ENCODE measurements at regions not wholly inside any gene's neighbourhood (a gene's known extent, or its start where the extent isn't known, plus 50 kb on each side); places are given as distances from the start of the nearest gene placed in this dataset.

DNA sequence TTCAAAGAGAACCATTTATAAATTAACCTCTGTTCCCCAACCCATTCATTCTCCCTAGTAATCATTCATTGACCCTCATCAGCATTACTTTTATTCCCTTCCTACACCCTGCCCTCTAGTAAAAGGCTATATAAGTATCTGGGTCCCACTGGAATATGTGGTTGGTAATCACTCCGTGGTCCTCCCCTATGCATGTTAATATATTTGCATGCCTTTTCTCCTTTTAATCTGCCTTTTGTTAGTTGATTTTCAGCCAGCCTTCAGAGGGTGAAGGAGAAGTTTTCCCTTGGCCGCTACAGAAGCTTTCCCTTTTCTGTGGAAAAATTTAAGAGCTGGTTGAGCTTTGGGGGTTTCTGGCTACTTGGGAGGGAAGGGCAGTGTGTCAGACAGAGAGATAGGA is 585.6 kb downstream of the UTRN start:
- Histone ChIP-seq H3K27me3 (replicated peaks; ENCODE audit: control insufficient read depth, insufficient read depth, low read length) (no peaks in the 10 kb centered on the region), H3K4me3 (ENCODE audit: low read depth, low read length) (no peak overlapping the region), H3K9me3 (0 out of 2 replicates have a peak, but pooled peaks cover 9% of the 10 kb centered on the region), H3K4me1 (no peaks in the 10 kb centered on the region), H3K36me3 (ENCODE audit: control insufficient read depth, insufficient read depth, low read length) (no peaks in the 10 kb centered on the region)
- intact Hi-C loops (cut with micrococcal nuclease; ENCODE audit: unreplicated experiment) = no loop called here
- TF ChIP-seq, protein P1, sequence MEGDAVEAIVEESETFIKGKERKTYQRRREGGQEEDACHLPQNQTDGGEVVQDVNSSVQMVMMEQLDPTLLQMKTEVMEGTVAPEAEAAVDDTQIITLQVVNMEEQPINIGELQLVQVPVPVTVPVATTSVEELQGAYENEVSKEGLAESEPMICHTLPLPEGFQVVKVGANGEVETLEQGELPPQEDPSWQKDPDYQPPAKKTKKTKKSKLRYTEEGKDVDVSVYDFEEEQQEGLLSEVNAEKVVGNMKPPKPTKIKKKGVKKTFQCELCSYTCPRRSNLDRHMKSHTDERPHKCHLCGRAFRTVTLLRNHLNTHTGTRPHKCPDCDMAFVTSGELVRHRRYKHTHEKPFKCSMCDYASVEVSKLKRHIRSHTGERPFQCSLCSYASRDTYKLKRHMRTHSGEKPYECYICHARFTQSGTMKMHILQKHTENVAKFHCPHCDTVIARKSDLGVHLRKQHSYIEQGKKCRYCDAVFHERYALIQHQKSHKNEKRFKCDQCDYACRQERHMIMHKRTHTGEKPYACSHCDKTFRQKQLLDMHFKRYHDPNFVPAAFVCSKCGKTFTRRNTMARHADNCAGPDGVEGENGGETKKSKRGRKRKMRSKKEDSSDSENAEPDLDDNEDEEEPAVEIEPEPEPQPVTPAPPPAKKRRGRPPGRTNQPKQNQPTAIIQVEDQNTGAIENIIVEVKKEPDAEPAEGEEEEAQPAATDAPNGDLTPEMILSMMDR (IDR thresholded peaks at IDR 0.05; ENCODE audit: insufficient read depth in 1 of 2, low read depth in 1 of 2, low read length in 1 of 2, severe bottlenecking in 1 of 2, unreplicated experiment in 1 of 2) = no peak
- DNase-seq = no peak
- CTCF ChIA-PET = no interaction called here
- no TSS peak for BruUV-seq (replicated peaks)
- Mint-ChIP-seq H3K4me3 (ENCODE audit: unreplicated experiment) (no peak overlapping the region), H3K27me3 (ENCODE audit: insufficient read depth, unreplicated experiment) (no peaks in the 10 kb centered on the region), H3K36me3 (ENCODE audit: insufficient read depth, unreplicated experiment) (no peaks in the 10 kb centered on the region), H3K9me3 (ENCODE audit: unreplicated experiment) (peaks cover 9% of the 10 kb centered on the region), H3K4me1 (ENCODE audit: low read depth, unreplicated experiment) (no peaks in the 10 kb centered on the region), H3K27ac (ENCODE audit: unreplicated experiment) (no peak overlapping the region)
- POLR2A ChIA-PET = no interaction called here

DNA sequence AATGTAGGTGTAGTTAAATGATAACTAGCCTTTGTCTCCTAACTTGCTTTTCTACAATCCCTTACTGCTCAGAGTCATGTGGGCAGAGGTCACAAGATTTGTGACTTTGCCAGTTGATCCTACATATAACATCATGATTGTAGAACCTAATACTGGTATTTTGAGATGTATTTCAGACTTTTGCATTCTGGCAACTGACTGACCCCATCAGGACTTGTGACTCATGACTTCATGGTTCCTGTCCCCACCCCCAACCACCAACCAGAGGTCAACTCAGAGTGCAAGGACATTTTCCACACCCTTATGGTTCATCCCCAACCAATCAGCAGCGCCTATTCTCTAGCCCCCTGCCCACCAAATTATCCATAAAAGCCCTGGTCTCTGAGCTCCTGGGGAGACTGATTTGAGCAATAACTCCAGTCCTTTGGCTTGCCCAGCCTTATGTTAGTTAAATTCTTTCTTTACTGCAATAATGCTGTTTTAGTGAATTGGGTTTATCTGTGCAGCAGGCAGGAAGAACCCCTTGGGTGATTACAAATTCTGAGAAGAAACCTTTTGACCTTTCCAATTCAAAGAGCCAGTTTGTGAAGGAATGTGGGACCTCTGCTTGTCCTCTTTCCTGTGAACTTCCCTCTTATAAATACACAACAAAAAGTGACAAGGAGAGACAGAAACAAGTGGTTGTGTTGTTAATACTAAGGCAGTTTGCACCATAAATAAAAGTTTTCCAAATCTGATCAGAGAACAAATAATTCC is 588.7 kb downstream of the UTRN start:
- Mint-ChIP-seq H3K4me3 (ENCODE audit: unreplicated experiment) (no peak overlapping the region), H3K36me3 (ENCODE audit: insufficient read depth, unreplicated experiment) (no peaks in the 10 kb centered on the region), H3K27ac (ENCODE audit: unreplicated experiment) (no peak overlapping the region), H3K27me3 (ENCODE audit: insufficient read depth, unreplicated experiment) (no peaks in the 10 kb centered on the region), H3K9me3 (ENCODE audit: unreplicated experiment) (no peaks in the 10 kb centered on the region), H3K4me1 (ENCODE audit: low read depth, unreplicated experiment) (no peaks in the 10 kb centered on the region)
- TF ChIP-seq, protein P1 (IDR thresholded peaks at IDR 0.05; ENCODE audit: insufficient read depth in 1 of 2, low read depth in 1 of 2, low read length in 1 of 2, severe bottlenecking in 1 of 2, unreplicated experiment in 1 of 2) = no peak
- no peak overlapping the region for H3K4me3 ChIP-seq (ENCODE audit: low read depth, low read length)
- ChIA-PET POLR2A (no interaction called here), CTCF (no interaction called here)
- no peaks in the 10 kb centered on the region for H3K36me3 ChIP-seq (ENCODE audit: control insufficient read depth, insufficient read depth, low read length)
- BruUV-seq (replicated peaks) = no TSS peak
- intact Hi-C loops (cut with micrococcal nuclease; ENCODE audit: unreplicated experiment) = no loop called here
- no peaks in the 10 kb centered on the region for H3K4me1 ChIP-seq
- 0 out of 2 replicates have a peak, but pooled peaks cover 6% of the 10 kb centered on the region for H3K9me3 ChIP-seq
- DNase-seq = no peak
- H3K27me3 ChIP-seq (replicated peaks; ENCODE audit: control insufficient read depth, insufficient read depth, low read length) = no peaks in the 10 kb centered on the region

DNA sequence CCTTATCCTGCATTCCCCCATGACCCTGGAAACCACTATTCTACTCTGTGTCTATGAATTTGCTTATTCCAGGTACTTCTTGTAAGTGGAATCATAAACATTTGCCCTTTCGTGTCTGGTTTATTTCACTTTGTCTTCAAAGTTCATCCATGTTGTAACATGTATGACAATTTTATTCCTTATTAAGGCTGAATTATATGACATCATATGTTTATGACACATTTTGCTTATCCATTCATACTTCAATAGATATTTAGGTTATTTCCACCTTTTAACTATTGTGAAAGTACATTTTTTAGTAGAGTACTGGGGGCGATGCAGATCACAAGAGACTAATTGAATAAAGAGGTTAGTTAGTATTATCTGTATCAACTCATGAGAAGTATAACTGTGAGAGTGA is 591.6 kb downstream of the UTRN start:
- TF ChIP-seq, protein P1 (IDR thresholded peaks at IDR 0.05; ENCODE audit: insufficient read depth in 1 of 2, low read depth in 1 of 2, low read length in 1 of 2, severe bottlenecking in 1 of 2, unreplicated experiment in 1 of 2) = no peak
- H3K4me3 ChIP-seq (ENCODE audit: low read depth, low read length) = no peak overlapping the region
- ChIA-PET CTCF (no interaction called here), POLR2A (no interaction called here)
- BruUV-seq (replicated peaks) = no TSS peak
- H3K9me3 ChIP-seq = 0 out of 2 replicates have a peak, but pooled peaks cover 6% of the 10 kb centered on the region
- DNase-seq = no peak
- no peaks in the 10 kb centered on the region for H3K27me3 ChIP-seq (replicated peaks; ENCODE audit: control insufficient read depth, insufficient read depth, low read length)
- H3K36me3 ChIP-seq (ENCODE audit: control insufficient read depth, insufficient read depth, low read length) = no peaks in the 10 kb centered on the region
- H3K9me3 Mint-ChIP-seq (ENCODE audit: unreplicated experiment) = no peaks in the 10 kb centered on the region
- no peaks in the 10 kb centered on the region for H3K4me1 Mint-ChIP-seq (ENCODE audit: low read depth, unreplicated experiment)
- no peak overlapping the region for H3K4me3 Mint-ChIP-seq (ENCODE audit: unreplicated experiment)
- intact Hi-C loops (cut with micrococcal nuclease; ENCODE audit: unreplicated experiment) = no loop called here
- no peaks in the 10 kb centered on the region for H3K27me3 Mint-ChIP-seq (ENCODE audit: insufficient read depth, unreplicated experiment)
- H3K36me3 Mint-ChIP-seq (ENCODE audit: insufficient read depth, unreplicated experiment) = no peaks in the 10 kb centered on the region
- no peaks in the 10 kb centered on the region for H3K4me1 ChIP-seq
- no peak overlapping the region for H3K27ac Mint-ChIP-seq (ENCODE audit: unreplicated experiment)
